C4-2B (cell line): ENCODE measurements at regions not wholly inside any gene's neighbourhood (a gene's known extent, or its start where the extent isn't known, plus 50 kb on each side); places are given as distances from the start of the nearest gene placed in this dataset.

ENCODE experiments used
- ZFX ChIP-seq: fragments of 450-650 bp; IDR thresholded peaks from 2 replicates; pipeline ENCODE4 v1.6.1; 2017
- TF ChIP-seq, protein P1 (sequence below): fragments of 450-650 bp; conservative IDR thresholded peaks from 2 replicates; pipeline ENCODE4 v1.5.1; 2017; ENCODE audit warnings: mild to moderate bottlenecking

DNA sequence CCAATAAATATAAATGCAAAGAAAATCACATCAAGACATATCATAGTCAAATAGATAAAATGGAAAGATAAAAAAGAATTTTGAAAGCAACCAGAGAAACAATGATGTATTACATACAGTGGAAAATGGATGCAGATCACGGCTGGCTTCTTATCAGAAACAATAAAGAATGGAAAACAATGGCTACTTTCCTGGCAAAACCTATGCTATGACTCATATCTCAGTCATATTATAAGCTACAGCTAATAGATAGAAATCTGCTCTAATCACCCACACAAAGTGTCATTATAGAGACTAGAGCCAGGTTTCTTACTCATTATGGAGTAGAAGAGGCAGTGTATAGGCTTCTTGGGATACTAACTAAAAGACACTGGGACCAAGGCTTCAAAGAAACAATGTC, 93.5 kb upstream of the TACR1 start:
- TF ChIP-seq, protein P1, sequence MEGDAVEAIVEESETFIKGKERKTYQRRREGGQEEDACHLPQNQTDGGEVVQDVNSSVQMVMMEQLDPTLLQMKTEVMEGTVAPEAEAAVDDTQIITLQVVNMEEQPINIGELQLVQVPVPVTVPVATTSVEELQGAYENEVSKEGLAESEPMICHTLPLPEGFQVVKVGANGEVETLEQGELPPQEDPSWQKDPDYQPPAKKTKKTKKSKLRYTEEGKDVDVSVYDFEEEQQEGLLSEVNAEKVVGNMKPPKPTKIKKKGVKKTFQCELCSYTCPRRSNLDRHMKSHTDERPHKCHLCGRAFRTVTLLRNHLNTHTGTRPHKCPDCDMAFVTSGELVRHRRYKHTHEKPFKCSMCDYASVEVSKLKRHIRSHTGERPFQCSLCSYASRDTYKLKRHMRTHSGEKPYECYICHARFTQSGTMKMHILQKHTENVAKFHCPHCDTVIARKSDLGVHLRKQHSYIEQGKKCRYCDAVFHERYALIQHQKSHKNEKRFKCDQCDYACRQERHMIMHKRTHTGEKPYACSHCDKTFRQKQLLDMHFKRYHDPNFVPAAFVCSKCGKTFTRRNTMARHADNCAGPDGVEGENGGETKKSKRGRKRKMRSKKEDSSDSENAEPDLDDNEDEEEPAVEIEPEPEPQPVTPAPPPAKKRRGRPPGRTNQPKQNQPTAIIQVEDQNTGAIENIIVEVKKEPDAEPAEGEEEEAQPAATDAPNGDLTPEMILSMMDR, result no peak
- TF ChIP-seq ZFX, result no peak
